ENCODE measurements at regions not wholly inside any gene's neighbourhood (a gene's known extent, or its start where the extent isn't known, plus 50 kb on each side); places are given as distances from the start of the nearest gene placed in this dataset.

DNA sequence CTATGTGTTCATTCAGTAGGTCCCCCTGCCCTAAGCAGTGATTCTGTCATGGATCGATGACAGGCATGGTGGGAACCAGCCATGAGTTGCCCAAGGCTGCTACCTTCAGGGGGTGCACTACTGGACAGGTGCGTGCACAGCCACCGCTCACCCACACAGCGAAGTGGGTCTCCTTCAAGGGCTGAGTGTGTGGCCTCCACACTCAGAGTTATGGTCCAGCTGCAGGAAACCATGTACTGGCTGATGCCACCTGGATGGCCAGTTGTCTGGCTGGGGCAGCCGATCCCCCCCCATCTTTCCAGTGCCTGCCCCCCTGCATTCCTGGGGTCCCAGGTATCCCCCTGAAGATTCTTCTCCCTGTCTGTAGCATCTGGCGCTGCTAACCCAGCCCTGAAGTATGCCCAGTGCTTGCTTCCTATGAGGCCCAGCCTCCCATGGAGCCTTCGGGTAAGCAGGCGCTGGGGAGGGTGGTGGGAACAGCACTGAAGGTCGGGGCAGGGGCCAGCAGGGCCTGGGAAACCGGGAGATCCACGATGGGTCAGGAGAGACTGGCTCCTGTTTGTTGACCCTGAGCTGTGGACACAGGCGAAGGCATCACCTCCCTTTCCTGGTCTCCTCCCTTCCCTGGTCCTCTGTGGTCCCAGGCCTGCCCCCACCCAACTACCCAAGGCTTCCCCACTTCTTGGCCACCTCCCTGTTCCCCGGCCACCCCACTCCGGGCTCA, 106.0 kb downstream of the VEGFA start:
- ATAC-seq, result no peak
- Histone ChIP-seq H2AFZ (ENCODE audit: control insufficient read depth, low read depth, low read length) (no peak overlapping the region), H3K79me2 (ENCODE audit: control insufficient read depth, insufficient read depth, low read length) (no peaks in the 10 kb centered on the region), H3K4me2 (ENCODE audit: control insufficient read depth, insufficient read depth) (no peak overlapping the region), H3K4me1 (ENCODE audit: control insufficient read depth, insufficient read depth, low read length) (no peaks in the 10 kb centered on the region), H3K9me3 (replicated peaks; ENCODE audit: control insufficient read depth, insufficient read depth, low read length) (no peaks in the 10 kb centered on the region), H3K4me3 (no peak overlapping the region), H3K27ac (ENCODE audit: control insufficient read depth, insufficient read depth) (no peak overlapping the region), H3K27me3 (replicated peaks in 1 of 2; ENCODE audit: control insufficient read depth in 2 of 2, insufficient read depth in 2 of 2, low read length in 1 of 2) (no peaks in the 10 kb centered on the region; a peak in 1 of 4 replicates), H4K20me1 (ENCODE audit: control insufficient read depth, insufficient read depth) (no peaks in the 10 kb centered on the region), H3K36me3 (ENCODE audit: control insufficient read depth in 2 of 2, insufficient read depth in 2 of 2, low read length in 1 of 2) (no peaks in the 10 kb centered on the region), H3K9ac (ENCODE audit: control insufficient read depth, insufficient read depth, low read length) (no peak overlapping the region)
- intact Hi-C loops (cut with micrococcal nuclease; ENCODE audit: unreplicated experiment), result no loop called here
- no TSS peak for BruUV-seq (replicated peaks)
- CTCF ChIA-PET, result no interaction called here
- WGBS (ENCODE audit: insufficient coverage, insufficient replicate concordance, low lambda C conversion rate, missing lambda C conversion rate), result 35% methylated on average over 14 of the region's 14 CpGs
- SMC1A ChIA-PET (ENCODE audit: uncharacterized antibody, unreplicated experiment), result interaction anchor here (1.7 kb wide), 1 partner anchor 25 kb away, joined by 4 read pairs; no protein-coding TSS in a partner anchor
- DNase-seq (ENCODE audit: low read depth, low spot score), result no peak
- no peak for TF ChIP-seq NBN (IDR thresholded peaks at IDR 0.05)
- TF ChIP-seq STAT1 (conservative IDR thresholded peaks at IDR 0.05), result no peak
- TF ChIP-seq, protein P1, sequence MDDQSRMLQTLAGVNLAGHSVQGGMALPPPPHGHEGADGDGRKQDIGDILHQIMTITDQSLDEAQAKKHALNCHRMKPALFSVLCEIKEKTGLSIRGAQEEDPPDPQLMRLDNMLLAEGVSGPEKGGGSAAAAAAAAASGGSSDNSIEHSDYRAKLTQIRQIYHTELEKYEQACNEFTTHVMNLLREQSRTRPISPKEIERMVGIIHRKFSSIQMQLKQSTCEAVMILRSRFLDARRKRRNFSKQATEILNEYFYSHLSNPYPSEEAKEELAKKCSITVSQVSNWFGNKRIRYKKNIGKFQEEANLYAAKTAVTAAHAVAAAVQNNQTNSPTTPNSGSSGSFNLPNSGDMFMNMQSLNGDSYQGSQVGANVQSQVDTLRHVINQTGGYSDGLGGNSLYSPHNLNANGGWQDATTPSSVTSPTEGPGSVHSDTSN (IDR thresholded peaks at IDR 0.05; ENCODE audit: insufficient replicate concordance, low read depth, low read length), result no peak
- no peak for TF ChIP-seq CEBPB (IDR thresholded peaks at IDR 0.05; ENCODE audit: borderline replicate concordance in 1 of 2, low read depth in 2 of 2, low read length in 2 of 2)
- no peak for TF ChIP-seq SRF (IDR thresholded peaks at IDR 0.05; ENCODE audit: low read depth in 2 of 2, low read length in 2 of 2)
- no peak for TF ChIP-seq ZNF217 (IDR thresholded peaks at IDR 0.05)
- TF ChIP-seq ZBED1 (IDR thresholded peaks at IDR 0.05; ENCODE audit: borderline replicate concordance), result no peak
- no peak for TF ChIP-seq TCF3 (IDR thresholded peaks at IDR 0.05; ENCODE audit: borderline replicate concordance, insufficient read depth, low read depth, low read length)
- no peak for TF ChIP-seq SP1 (IDR thresholded peaks at IDR 0.05; ENCODE audit: low read depth, low read length)
- no peak for TF ChIP-seq NR2C2 (IDR thresholded peaks at IDR 0.05; ENCODE audit: borderline replicate concordance, control insufficient read depth, insufficient read length, low read depth)
- TF ChIP-seq SUPT20H (IDR thresholded peaks at IDR 0.05; ENCODE audit: borderline replicate concordance, control insufficient read depth, low read depth, low read length), result no peak
- no peak for TF ChIP-seq SIX5 (IDR thresholded peaks at IDR 0.05; ENCODE audit: low read depth, low read length, severe bottlenecking)
- TF ChIP-seq SMAD1 (IDR thresholded peaks at IDR 0.05; ENCODE audit: low read depth, partially characterized antibody), result no peak
- RAD21 ChIA-PET (ENCODE audit: unreplicated experiment), result no interaction called here
- no peak for FAIRE-seq
- POLR2A ChIA-PET, result interaction anchor here (1.2 kb wide), 1 partner anchor 10 kb away, joined by 3 read pairs; no protein-coding TSS in a partner anchor
- in situ Hi-C loops (cut with MboI), result no loop called here
